Uterus (tissue), 3 donors: ENCODE measurements at regions not wholly inside any gene's neighbourhood (a gene's known extent, or its start where the extent isn't known, plus 50 kb on each side); places are given as distances from the start of the nearest gene placed in this dataset.
A peak's percentile ranks its signal among the peaks of the same experiment; 100 is the strongest.

ENCODE experiments used
- DNase-seq, 2 donors: peaks; one replicate each; pipeline ENCODE4 v3.0.0-alpha.2; 2019 to 2020
- H3K27ac ChIP-seq, 2 donors: fragments of 200-600 bp; sonication (generic); 1 replicate in 1 of 2; 2 replicates in 1 of 2; pipeline ENCODE4 v1.5.1; 2016 to 2018
- H3K27me3 ChIP-seq, 2 donors: fragments of 200-600 bp; sonication (generic); one replicate each; pipeline ENCODE4 v1.5.1; 2018 to 2019; ENCODE audit warnings: control low read depth in 1 of 2
- H3K36me3 ChIP-seq, 2 donors: fragments of 200-600 bp; sonication (generic); one replicate each; pipeline ENCODE4 v1.5.1; 2019; ENCODE audit warnings: control low read depth in 1 of 2
- H3K4me1 ChIP-seq, 2 donors: fragments of 200-600 bp; sonication (generic); one replicate each; pipeline ENCODE4 v1.5.1; 2018 to 2019; ENCODE audit warnings: control low read depth in 1 of 2
- H3K4me3 ChIP-seq, 2 donors: fragments of 200-600 bp; sonication (generic); 1 replicate in 1 of 2; 2 replicates in 1 of 2; pipeline ENCODE4 v1.5.1; 2018 to 2019; ENCODE audit warnings: mild to moderate bottlenecking in 1 of 2
- H3K9me3 ChIP-seq, 2 donors: fragments of 200-600 bp; sonication (generic); one replicate each; pipeline ENCODE4 v1.5.1; 2019; ENCODE audit warnings: control low read depth in 1 of 2
- CTCF ChIP-seq, 4 experiments: fragments of 200-600 bp in 2 of 4; fragments of 450-650 bp in 2 of 4; sonication (generic) in 2 of 4; IDR thresholded peaks; one replicate each; pipeline ENCODE4 v1.5.1; 2016 to 2019; ENCODE audit warnings: antibody characterized with exemption in 4 of 4, mild to moderate bottlenecking in 2 of 4, moderate library complexity in 1 of 4
- POLR2A ChIP-seq, 2 donors: fragments of 450-650 bp; IDR thresholded peaks; one replicate each; pipeline ENCODE4 v1.6.1; 2016; ENCODE audit warnings: antibody characterized with exemption in 2 of 2, mild to moderate bottlenecking in 1 of 2, moderate library complexity in 1 of 2
- intact Hi-C: fragments of 100-400 bp; cut with DNase I; formaldehyde crosslinking; loops from one replicate; pipeline ENCODE4 v1.15.1; 2023; ENCODE audit warnings: low total_unique reads
- donor health status: DM: yes; HTN: yes; CAD: no.

GRCh38 chr6:139693735-139694134 lies 319.3 kb upstream of the CITED2 start:
- Histone ChIP-seq H3K36me3 (no peaks in the 10 kb centered on the region), H3K4me3 (no peak overlapping the region), H3K4me1 (no peaks in the 10 kb centered on the region), H3K27me3 (no peaks in the 10 kb centered on the region), H3K27ac (no peak overlapping the region), H3K9me3 (no peaks in the 10 kb centered on the region)
- no peak for TF ChIP-seq POLR2A (IDR thresholded peaks at IDR 0.05)
- no peak for TF ChIP-seq CTCF (IDR thresholded peaks at IDR 0.05)
- intact Hi-C loops, result no loop called here
- no peak for DNase-seq

GRCh38 chr6:139690007-139690406 lies 315.6 kb upstream of the CITED2 start:
- Histone ChIP-seq H3K9me3 (no peaks in the 10 kb centered on the region), H3K36me3 (no peaks in the 10 kb centered on the region), H3K27ac (no peak overlapping the region), H3K4me1 (peaks cover 0 to 7% of the 10 kb centered on the region in 2 donors), H3K27me3 (no peaks in the 10 kb centered on the region), H3K4me3 (no peak overlapping the region)
- no peak for DNase-seq
- intact Hi-C loops, result no loop called here
- no peak for TF ChIP-seq POLR2A (IDR thresholded peaks at IDR 0.05)
- TF ChIP-seq CTCF (IDR thresholded peaks at IDR 0.05), result no peak

- Histone ChIP-seq H3K27me3 (no peaks in the 10 kb centered on the region), H3K36me3 (no peaks in the 10 kb centered on the region), H3K4me1 (peaks cover 0 to 8% of the 10 kb centered on the region in 2 donors), H3K9me3 (no peaks in the 10 kb centered on the region), H3K27ac (peak overlapping the region; percentile 64 to 74), H3K4me3 (no peak overlapping the region)
- TF ChIP-seq POLR2A (IDR thresholded peaks at IDR 0.05) (no peak), CTCF (IDR thresholded peaks at IDR 0.05) (no peak)
- DNase-seq, result no peak
- intact Hi-C loops, result no loop called here
Observed at GRCh38 chr6:139687055-139687454, 312.6 kb upstream of the CITED2 start.

GRCh38 chr6:139686308-139686707 lies 311.9 kb upstream of the CITED2 start:
- Histone ChIP-seq H3K4me3 (no peak overlapping the region), H3K27ac (peak overlapping the region; percentile 68 to 74), H3K36me3 (no peaks in the 10 kb centered on the region), H3K9me3 (no peaks in the 10 kb centered on the region), H3K27me3 (no peaks in the 10 kb centered on the region), H3K4me1 (peaks cover 0 to 8% of the 10 kb centered on the region in 2 donors)
- intact Hi-C loops, result no loop called here
- TF ChIP-seq POLR2A (IDR thresholded peaks at IDR 0.05) (no peak), CTCF (IDR thresholded peaks at IDR 0.05) (no peak)
- peak; percentile 60 to 85 for DNase-seq

- no peak overlapping the region for H3K4me3 ChIP-seq
- H3K4me1 ChIP-seq, result peaks cover 0 to 8% of the 10 kb centered on the region in 2 donors
- TF ChIP-seq POLR2A (IDR thresholded peaks at IDR 0.05) (no peak), CTCF (IDR thresholded peaks at IDR 0.05) (no peak)
- no peaks in the 10 kb centered on the region for H3K27me3 ChIP-seq
- H3K9me3 ChIP-seq, result no peaks in the 10 kb centered on the region
- no peaks in the 10 kb centered on the region for H3K36me3 ChIP-seq
- DNase-seq, result no peak
- H3K27ac ChIP-seq, result no peak overlapping the region
- intact Hi-C loops, result no loop called here
Observed at GRCh38 chr6:139685009-139685408, 310.6 kb upstream of the CITED2 start.
